Esophagus squamous epithelium (tissue), 5 donors: ENCODE measurements at regions not wholly inside any gene's neighbourhood (a gene's known extent, or its start where the extent isn't known, plus 50 kb on each side); places are given as distances from the start of the nearest gene placed in this dataset.

Experiments used
- DNase-seq: peaks from one replicate; lab custom pipeline; 2025; lab: John Stamatoyannopoulos, UW
- H3K27ac ChIP-seq, 4 donors: fragments of 200-600 bp; sonication (generic); one replicate each; pipeline ENCODE4 v1.5.1; 2016 to 2019; ENCODE audit warnings: mild to moderate bottlenecking in 1 of 4
- H3K27me3 ChIP-seq, 4 donors: fragments of 200-600 bp; sonication (generic); 1 replicate in 3 of 4; 2 replicates in 1 of 4; pipeline versions ENCODE4 v1.5.1 to v1.6.0; 2017 to 2021; ENCODE audit warnings: antibody characterized with exemption in 1 of 4
- H3K36me3 ChIP-seq, 3 donors: fragments of 200-600 bp; sonication (generic); one replicate each; pipeline ENCODE4 v1.5.1; 2016 to 2019
- H3K4me1 ChIP-seq, 3 donors: fragments of 200-600 bp; sonication (generic); one replicate each; pipeline ENCODE4 v1.5.1; 2017 to 2019
- H3K4me3 ChIP-seq, 4 donors: fragments of 200-600 bp; sonication (generic); 1 replicate in 3 of 4; 2 replicates in 1 of 4; pipeline ENCODE4 v1.5.1; 2016 to 2019; ENCODE audit warnings: mild to moderate bottlenecking in 2 of 4, moderate library complexity in 1 of 4
- H3K9me3 ChIP-seq, 3 donors: fragments of 200-600 bp; sonication (generic); one replicate each; pipeline ENCODE4 v1.5.1; 2016 to 2019
- POLR2A ChIP-seq, 4 donors: fragments of 450-650 bp; IDR thresholded peaks; one replicate each; pipeline ENCODE4 v1.6.1; 2017; ENCODE audit warnings: antibody characterized with exemption in 4 of 4, mild to moderate bottlenecking in 4 of 4, moderate library complexity in 3 of 4
- WGBS, 2 donors: methylation state at CpG; one replicate each; pipeline ENCODE4 v1.1.5; 2018; 5-methylcytosine and 5-hydroxymethylcytosine counted together
- intact Hi-C: fragments of 100-400 bp; cut with DNase I; formaldehyde crosslinking; loops from one replicate; pipeline ENCODE4 v1.15.0; 2022
- TF ChIP-seq, protein P1 (sequence below), 6 experiments: fragments of 450-650 bp in 4 of 6; fragments of 200-600 bp in 2 of 6; sonication (generic) in 2 of 6; IDR thresholded peaks; one replicate each; pipeline ENCODE4 v1.5.1; 2016 to 2019; ENCODE audit warnings: antibody characterized with exemption in 6 of 6, mild to moderate bottlenecking in 4 of 6, moderate library complexity in 4 of 6
- donor health status: DM: yes; HTN: yes; CAD: no.

GRCh38 chr4:127182687-127183086 is 450.1 kb upstream of the INTU start:
- WGBS, 2 donors = 19 to 21% methylated on average over 1 of the region's 1 CpG
- H3K27ac ChIP-seq = no peak overlapping the region
- intact Hi-C loops = no loop called here
- H3K9me3 ChIP-seq = no peaks in the 10 kb centered on the region
- no peaks in the 10 kb centered on the region for H3K4me1 ChIP-seq
- no peak overlapping the region for H3K4me3 ChIP-seq
- DNase-seq = no peak
- no peaks in the 10 kb centered on the region for H3K27me3 ChIP-seq
- H3K36me3 ChIP-seq = no peaks in the 10 kb centered on the region
- TF ChIP-seq POLR2A (IDR thresholded peaks at IDR 0.05) = no peak
- TF ChIP-seq, protein P1, sequence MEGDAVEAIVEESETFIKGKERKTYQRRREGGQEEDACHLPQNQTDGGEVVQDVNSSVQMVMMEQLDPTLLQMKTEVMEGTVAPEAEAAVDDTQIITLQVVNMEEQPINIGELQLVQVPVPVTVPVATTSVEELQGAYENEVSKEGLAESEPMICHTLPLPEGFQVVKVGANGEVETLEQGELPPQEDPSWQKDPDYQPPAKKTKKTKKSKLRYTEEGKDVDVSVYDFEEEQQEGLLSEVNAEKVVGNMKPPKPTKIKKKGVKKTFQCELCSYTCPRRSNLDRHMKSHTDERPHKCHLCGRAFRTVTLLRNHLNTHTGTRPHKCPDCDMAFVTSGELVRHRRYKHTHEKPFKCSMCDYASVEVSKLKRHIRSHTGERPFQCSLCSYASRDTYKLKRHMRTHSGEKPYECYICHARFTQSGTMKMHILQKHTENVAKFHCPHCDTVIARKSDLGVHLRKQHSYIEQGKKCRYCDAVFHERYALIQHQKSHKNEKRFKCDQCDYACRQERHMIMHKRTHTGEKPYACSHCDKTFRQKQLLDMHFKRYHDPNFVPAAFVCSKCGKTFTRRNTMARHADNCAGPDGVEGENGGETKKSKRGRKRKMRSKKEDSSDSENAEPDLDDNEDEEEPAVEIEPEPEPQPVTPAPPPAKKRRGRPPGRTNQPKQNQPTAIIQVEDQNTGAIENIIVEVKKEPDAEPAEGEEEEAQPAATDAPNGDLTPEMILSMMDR (IDR thresholded peaks at IDR 0.05) = no peak

GRCh38 chr4:127188847-127189246 is 443.9 kb upstream of the INTU start:
- DNase-seq = no peak
- TF ChIP-seq, protein P1 (IDR thresholded peaks at IDR 0.05) = no peak
- no peak for TF ChIP-seq POLR2A (IDR thresholded peaks at IDR 0.05)
- 74 to 79% methylated on average over 1 of the region's 1 CpG for WGBS, 2 donors
- no peak overlapping the region for H3K4me3 ChIP-seq
- H3K4me1 ChIP-seq = no peaks in the 10 kb centered on the region
- no peaks in the 10 kb centered on the region for H3K36me3 ChIP-seq
- no peak overlapping the region for H3K27ac ChIP-seq
- H3K27me3 ChIP-seq = no peaks in the 10 kb centered on the region
- intact Hi-C loops = no loop called here
- H3K9me3 ChIP-seq = no peaks in the 10 kb centered on the region

DNA sequence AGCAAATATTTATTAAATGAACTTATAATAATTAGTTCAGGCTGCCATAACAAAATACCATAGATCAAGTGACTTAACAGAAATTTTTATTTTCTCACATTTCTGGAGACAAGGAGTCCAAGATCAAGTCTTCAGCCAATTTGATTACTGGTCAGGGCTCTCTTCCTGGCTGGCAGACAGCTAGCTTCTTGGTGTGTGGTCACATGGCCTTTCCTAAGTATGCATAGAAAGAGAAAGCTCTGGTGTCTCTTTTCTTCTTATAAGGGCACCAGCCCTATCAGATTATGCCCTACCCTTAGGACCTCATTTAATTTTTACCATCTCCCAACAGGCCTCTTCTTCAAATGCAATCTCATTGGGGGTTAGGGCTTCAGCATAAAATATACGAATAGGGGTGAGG is 438.5 kb upstream of the INTU start:
- no peaks in the 10 kb centered on the region for H3K36me3 ChIP-seq
- 75 to 77% methylated on average over 1 of the region's 1 CpG for WGBS, 2 donors
- no peak overlapping the region for H3K4me3 ChIP-seq
- no peaks in the 10 kb centered on the region for H3K27me3 ChIP-seq
- DNase-seq = no peak
- no peak overlapping the region for H3K27ac ChIP-seq
- H3K4me1 ChIP-seq = no peaks in the 10 kb centered on the region
- intact Hi-C loops = no loop called here
- TF ChIP-seq, protein P1 (IDR thresholded peaks at IDR 0.05) = no peak
- TF ChIP-seq POLR2A (IDR thresholded peaks at IDR 0.05) = no peak
- H3K9me3 ChIP-seq = no peaks in the 10 kb centered on the region

DNA sequence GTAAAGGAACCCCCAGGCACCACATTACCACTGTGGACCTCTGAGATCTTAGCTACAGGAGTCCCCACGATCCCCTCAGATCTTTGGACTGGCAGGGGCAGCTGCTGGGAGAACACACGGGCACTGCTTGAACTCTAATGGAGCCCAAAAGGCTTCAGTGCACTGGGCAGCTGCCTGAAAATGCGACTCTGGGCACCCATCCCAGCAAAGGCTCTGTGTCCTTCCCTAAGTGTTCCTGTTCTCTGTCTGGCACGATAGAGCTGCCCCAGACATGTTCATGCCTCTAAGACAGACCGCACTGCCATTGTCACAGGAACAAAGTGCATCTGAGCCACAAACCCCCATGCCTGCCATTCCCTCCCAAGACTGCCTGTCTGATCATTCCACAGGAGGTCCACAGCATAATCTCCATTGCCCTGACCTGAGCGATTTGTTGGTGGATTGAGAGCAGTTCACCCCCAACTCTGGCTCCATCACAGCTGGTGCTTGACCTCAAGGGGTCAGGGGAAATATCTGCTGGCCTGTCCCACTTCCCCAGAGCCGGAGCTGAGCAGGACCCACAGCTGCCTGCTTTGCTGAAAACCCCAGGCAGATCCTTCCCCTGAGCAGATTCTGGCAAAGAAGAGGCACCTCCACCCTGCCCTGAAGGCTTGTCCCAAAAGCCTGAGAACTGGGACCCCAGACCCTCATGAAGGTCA is 436.0 kb upstream of the INTU start:
- no peaks in the 10 kb centered on the region for H3K9me3 ChIP-seq
- 27 to 34% methylated on average over 5 of the region's 7 CpGs for WGBS, 2 donors
- no peak overlapping the region for H3K4me3 ChIP-seq
- H3K27me3 ChIP-seq = no peaks in the 10 kb centered on the region
- no peak overlapping the region for H3K27ac ChIP-seq
- DNase-seq = no peak
- H3K36me3 ChIP-seq = no peaks in the 10 kb centered on the region
- no peaks in the 10 kb centered on the region for H3K4me1 ChIP-seq
- intact Hi-C loops = no loop called here
- TF ChIP-seq POLR2A (IDR thresholded peaks at IDR 0.05) = no peak

DNA sequence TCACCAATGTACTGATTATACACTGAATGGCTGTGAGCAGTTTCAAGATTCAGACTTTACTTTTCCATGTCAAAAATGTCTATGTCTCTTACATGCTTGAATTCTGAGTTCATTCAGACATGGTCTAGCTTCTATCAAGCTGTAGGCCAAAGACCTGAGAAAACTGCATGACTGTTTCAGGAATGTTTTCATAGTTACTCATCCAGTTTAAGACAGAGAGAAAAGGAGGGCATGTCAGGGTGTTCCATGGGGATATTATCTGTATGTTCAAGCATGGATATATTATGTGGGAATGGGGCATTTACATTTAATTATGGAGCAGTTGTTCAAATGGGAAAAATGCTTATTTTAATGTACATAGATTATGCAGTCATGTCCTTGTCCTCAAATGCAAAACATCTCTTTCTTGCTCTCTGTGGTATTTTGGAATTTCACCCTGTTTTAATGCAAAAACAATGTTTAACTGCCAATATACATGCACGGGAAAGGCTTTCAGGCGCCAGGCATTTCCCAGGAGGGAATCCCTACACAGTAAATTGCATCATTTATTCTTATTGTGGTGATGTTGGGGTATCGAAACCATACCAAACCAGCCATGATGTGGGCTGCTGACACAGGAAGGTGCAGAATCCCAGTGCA is 429.1 kb upstream of the INTU start:
- no peak for DNase-seq
- Histone ChIP-seq H3K9me3 (no peaks in the 10 kb centered on the region), H3K4me1 (no peaks in the 10 kb centered on the region), H3K36me3 (no peaks in the 10 kb centered on the region), H3K27ac (no peak overlapping the region), H3K27me3 (no peaks in the 10 kb centered on the region), H3K4me3 (no peak overlapping the region)
- intact Hi-C loops = no loop called here
- WGBS, 2 donors = 73 to 74% methylated on average over 3 of the region's 3 CpGs
- no peak for TF ChIP-seq POLR2A (IDR thresholded peaks at IDR 0.05)
- TF ChIP-seq, protein P1 (IDR thresholded peaks at IDR 0.05) = no peak
